NCI-H446 (cell line): ENCODE measurements at regions not wholly inside any gene's neighbourhood (a gene's known extent, or its start where the extent isn't known, plus 50 kb on each side); places are given as distances from the start of the nearest gene placed in this dataset.
"Not testable (repeated sequence)": the region's sequence is repeated elsewhere in the genome, so short reads cannot be mapped to it uniquely, and the experiment has no call there.

Experiments
- DNase-seq, 2 experiments: peaks; one replicate each; lab custom pipeline; 2025; lab: John Stamatoyannopoulos, UW

- DNase-seq = no peak
Observed at GRCh38 chr6:122859676-122860075, 70.6 kb downstream of the SMPDL3A start.

DNA sequence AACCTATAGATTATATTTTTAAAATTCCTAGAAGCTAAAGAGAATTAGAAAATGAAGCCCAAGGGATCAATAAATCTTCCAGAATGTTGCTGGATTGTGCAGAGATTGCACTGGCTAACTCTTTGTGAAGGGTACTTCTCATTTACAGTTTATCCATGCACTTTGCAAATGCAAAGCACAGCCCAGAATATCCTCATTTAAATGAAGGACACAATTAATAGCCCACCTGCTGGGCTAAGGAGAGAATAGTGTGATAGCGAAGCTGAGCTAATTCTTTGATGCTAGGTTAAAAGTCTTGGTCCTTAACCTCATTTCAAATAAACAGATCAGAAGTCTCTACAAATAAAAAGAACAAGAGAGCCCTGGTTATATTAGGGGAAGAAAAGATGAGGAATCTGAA, 72.5 kb downstream of the SMPDL3A start:
- DNase-seq = no peak

DNA sequence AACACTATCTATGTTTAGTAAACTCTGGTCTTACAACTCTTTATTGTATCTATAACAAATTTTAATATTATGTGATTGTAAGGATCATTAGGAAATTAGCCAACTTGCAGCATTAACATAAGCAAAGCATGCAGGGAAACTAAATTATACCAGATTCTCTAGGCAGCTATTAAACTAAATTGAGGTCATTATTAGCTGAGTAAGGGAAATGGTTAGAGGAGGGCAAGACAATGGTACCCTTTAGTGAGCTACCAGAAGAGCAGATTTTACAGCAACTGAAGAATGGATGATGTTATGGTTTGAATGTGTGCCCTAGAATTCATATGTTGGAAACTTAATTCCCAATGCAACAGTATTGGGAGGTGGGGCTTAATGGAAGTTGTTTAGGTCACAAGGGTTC, 79.1 kb downstream of the SMPDL3A start:
- DNase-seq = no peak

DNA sequence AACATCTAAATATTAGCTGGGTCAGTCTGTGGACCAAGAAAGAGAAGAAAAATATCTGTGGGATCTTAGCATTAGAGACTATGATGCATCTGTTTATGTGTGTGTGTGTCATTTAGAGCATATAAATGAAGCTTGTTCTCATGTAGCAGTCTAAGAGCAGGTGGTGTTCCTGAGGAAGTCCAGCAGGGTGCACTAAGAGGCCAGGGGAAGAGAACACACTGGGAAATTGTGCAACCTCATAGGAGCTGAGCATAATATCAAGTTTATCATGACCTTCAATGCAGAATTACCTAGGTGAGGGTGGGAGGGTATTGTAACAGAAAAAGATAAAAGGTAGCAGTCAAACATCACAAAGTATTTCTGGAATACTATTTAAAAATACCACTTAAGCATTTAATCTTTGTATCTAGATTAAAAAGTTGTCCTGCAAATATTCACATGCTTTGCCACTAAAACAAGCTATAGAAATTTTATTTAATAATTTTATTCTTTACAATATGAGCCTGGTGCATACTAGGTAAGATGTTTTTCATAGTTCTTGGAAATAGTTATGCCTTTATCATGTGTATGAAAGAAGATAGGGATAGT, 80.5 kb downstream of the SMPDL3A start:
- DNase-seq = peak; percentile 16 to 71

DNA sequence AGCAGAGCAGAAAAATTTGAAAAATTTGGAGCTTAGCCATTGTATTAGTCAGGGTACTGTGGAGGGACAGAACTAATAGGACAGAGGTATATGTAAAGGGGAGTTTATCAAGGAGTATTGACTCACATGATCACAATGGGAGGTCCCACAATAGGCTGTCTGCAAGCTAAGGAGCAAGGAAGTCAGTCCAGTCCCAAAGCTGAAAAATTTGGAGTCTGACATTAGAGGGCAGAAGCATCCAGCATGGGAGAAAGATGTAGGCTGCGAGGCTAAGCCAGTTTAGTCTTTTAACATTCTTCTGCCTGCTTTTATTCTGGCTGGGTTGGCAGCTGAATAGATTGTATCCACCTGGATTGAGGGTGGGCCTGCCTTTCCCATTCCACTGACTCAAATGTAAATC, 82.0 kb downstream of the SMPDL3A start:
- no peak for DNase-seq

- DNase-seq = no peak
Observed at GRCh38 chr6:122872311-122872710, 83.3 kb downstream of the SMPDL3A start.

- no peak for DNase-seq
Observed at GRCh38 chr6:122877302-122877701, 88.2 kb downstream of the SMPDL3A start.

DNA sequence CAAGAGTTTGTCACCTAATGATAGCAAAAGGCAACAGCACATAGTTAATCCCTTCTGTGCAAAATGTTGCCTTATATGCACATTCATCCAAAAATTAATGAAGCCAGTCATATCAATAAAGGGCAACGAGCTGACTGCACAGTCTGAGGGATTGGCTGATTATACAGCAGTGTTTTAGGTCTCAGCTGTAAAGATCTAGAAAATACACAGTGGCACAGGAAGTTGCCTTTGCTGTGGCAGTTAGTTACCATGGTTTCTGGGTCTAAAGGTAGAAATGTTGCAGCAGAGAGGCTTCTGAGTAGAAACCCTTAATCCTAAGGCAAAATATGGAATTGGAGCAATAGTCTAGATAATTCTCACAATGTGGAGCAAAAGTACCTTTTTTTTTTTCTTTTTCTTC, 89.7 kb downstream of the SMPDL3A start:
- DNase-seq = no peak

DNA sequence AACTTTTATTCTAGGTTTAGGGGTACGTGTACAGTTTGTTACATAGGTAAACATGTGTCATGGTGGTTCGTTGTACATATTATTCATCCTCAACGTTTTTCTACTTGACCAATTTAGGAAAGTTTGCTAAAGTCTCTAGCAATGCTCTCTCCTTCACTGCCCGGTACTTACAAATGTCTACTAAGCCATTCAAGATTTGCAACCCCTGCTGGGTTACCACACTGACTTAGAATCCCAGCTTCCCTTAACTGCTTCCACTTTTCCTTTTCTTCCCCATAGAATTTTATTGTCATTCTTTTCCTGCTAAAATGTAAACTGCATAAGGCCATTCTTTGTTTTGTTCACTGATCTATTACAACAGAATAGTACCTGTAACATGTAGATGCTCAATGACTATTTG, 97.4 kb downstream of the SMPDL3A start:
- no peak for DNase-seq

DNA sequence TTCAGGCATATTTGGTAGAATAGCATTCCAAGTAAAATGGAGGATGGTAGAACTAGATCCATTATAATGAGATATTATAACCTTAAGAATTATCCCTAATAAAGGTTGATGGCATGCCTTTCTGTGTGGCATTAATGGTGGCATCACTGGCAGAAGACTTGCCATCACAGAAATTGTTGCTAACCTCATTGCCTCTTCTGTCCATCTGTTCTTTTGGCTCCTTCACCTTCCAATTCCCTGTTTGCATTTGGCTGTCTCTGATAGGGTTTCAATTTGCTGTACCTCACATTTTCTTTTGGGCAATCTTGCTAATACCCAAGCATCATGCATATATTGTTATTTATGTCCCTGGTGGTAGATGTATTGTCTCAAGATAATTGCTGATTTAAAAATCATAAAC, 98.9 kb downstream of the SMPDL3A start:
- DNase-seq = peak in 1 of 2 experiments; percentile 38

- not testable (repeated sequence) for DNase-seq
Observed at GRCh38 chr6:122888680-122889079, 99.6 kb downstream of the SMPDL3A start.

GRCh38 chr6:122890250-122890649, 101.2 kb downstream of the SMPDL3A start:
- no peak for DNase-seq

- no peak for DNase-seq
Observed at GRCh38 chr6:122894791-122895190, 101.2 kb upstream of the CLVS2 start.

- no peak for DNase-seq
Observed at GRCh38 chr6:122902326-122902725, 93.7 kb upstream of the CLVS2 start.

DNA sequence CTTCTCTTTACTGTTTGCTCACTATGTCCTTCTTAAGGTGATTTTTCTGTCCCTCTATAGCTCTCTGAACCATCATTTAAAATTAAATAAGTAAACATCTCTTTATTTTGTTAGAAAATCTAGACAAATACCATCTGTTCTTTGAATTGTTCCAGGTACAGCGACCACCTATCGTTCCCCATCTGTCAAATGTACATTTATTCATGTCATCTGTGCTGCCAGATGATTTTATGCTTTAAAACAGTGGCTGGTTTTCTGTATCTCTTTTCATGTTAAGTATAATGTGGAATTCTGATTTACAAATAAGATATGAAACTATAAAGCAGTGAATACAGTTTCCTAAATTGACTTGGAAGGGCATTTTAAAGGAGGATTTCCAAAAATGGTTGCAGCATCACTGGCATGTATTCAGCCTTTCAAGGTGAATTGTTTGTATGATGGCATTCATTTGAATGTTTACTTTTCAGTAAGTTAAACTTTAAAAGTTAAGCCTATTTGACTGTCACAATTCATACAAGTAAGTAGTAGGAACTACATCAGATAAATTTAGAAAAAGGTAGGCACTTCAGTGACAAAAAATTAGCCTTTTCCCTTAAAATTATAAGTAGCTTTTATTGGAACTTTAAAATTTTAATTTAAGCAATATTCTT, 92.6 kb upstream of the CLVS2 start:
- DNase-seq = no peak

GRCh38 chr6:122904166-122904565, 91.9 kb upstream of the CLVS2 start:
- no peak for DNase-seq

DNA sequence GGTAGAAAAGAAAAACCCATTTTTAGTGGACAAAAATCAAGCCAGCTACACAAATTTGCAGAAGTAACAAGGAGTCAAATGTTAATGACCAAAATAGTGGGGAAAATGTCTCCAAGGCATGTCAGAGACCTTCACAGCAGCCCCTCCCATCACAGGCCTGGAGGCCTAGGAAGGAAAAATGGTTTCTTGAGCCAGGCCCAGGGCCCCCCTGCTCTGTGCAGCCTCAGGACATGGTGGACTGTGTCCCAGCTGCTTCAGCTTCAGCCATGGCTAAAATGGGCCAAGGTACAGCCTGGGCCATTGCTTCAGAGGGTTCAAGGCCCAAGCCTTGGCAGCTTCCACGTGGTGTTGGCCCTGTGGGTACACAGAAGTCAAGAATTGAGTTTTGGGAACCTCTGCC, 82.5 kb upstream of the CLVS2 start:
- no peak for DNase-seq

DNA sequence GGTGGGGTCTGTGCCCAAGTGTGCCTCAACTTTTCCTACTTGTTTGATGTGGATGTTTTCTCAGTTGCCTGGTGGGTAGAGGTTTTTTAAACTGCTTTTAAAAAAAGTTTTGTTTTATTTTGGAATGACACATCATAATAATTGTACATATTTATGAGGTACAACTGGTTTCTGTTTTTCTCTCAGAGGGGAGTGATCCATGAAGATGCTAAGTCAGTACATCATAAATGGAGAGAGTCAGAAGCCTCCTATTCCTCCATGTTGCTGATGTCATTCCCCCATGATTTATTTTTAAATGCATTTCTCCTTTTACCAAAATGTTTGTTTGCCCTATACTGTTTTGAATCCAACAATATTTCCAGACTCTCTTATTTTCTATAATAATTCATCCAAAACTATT, 77.3 kb upstream of the CLVS2 start:
- DNase-seq = no peak

GRCh38 chr6:122930252-122931180, 65.5 kb upstream of the CLVS2 start:
- DNase-seq = no peak

GRCh38 chr6:122931916-122932315, 64.1 kb upstream of the CLVS2 start:
- no peak for DNase-seq

GRCh38 chr6:122944936-122945335, 51.1 kb upstream of the CLVS2 start:
- DNase-seq = not testable (repeated sequence)
